GM23248 (cell line): ENCODE measurements at regions not wholly inside any gene's neighbourhood (a gene's known extent, or its start where the extent isn't known, plus 50 kb on each side); places are given as distances from the start of the nearest gene placed in this dataset.

Experiments
- EZH2 ChIP-seq: fragments of 200-600 bp; sonication (generic); IDR thresholded peaks from 2 replicates; pipeline ENCODE4 v1.6.1; 2018; ENCODE audit warnings: antibody characterized with exemption, mild to moderate bottlenecking; ENCODE audit not compliant: insufficient read depth, poor library complexity, severe bottlenecking
- EZH2phosphoT487 ChIP-seq: fragments of 200-600 bp; sonication (generic); IDR thresholded peaks from 2 replicates; pipeline ENCODE4 v1.6.1; 2018; ENCODE audit warnings: antibody characterized with exemption, moderate library complexity, mild to moderate bottlenecking, low read depth; ENCODE audit not compliant: insufficient read depth

DNA sequence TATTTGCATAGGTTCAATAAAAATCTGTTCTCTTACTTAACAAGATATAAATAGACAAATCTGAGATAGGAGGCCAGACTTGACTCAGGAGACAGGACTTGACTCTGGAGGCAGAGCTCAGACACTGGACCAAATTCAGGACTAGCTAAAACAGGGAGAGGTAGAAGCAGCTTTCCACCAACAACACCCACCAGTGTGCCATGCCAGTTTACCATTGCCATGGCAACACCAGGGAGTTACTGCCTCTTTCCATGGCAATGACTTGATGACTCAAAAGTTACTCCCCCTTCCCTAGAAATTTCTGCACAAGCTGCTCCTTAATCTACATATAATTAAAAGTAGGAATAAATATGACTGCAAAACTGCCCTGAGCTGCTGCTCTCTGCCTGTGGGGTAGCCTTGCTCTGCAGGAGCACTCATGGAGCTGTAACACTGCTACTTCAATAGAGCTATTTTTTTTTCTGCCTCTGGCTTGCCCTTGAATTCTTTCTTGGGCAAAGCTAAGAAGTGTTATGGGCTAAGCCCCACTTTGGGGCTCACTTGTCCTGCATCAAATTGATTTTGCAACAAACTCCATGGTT, 473.0 kb downstream of the PLK2 start:
- no peak for TF ChIP-seq EZH2
- no peak for TF ChIP-seq EZH2phosphoT487
